ENCODE measurements at regions not wholly inside any gene's neighbourhood (a gene's known extent, or its start where the extent isn't known, plus 50 kb on each side); places are given as distances from the start of the nearest gene placed in this dataset.
"Not testable (repeated sequence)": the region's sequence is repeated elsewhere in the genome, so short reads cannot be mapped to it uniquely, and the experiment has no call there.

DNA sequence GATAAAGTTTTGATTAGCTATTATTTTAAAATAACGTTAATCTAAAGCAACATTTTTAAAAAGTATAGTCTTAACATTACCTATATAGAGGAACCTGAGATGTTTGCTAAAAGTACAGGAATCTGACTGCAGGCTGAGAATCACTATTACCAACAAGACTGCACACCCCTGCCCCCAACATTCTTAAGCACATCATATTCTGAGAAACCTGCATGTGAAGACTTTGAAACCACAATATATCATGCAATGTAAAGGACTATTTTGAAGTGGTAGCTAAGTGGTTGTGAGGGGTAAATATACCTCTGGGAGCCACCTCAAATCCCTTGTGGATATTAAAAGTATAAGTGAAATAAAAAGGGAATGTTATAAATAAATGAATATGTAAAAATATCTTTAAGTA lies 119.0 kb upstream of the KLF12 start:
- intact Hi-C loops (cut with DNase I, micrococcal nuclease): no loop called here
- DNase-seq (no peak), ATAC-seq (no peak)
- H3K4me3 Mint-ChIP-seq: no peak overlapping the region
- H3K27ac Mint-ChIP-seq: no peak overlapping the region
- ChIA-PET CTCF (interaction anchor here (0.8 to 1.8 kb wide), 6 partner anchors 8 to 967 kb away, joined by 3 to 5 read pairs (median 3); no protein-coding TSS in a partner anchor), POLR2A (no interaction called here)
- peaks cover 5% of the 10 kb centered on the region for H3K36me3 Mint-ChIP-seq (ENCODE audit: low read depth)
- H3K4me1 Mint-ChIP-seq: peaks cover 75% of the 10 kb centered on the region
- H3K9me3 Mint-ChIP-seq (ENCODE audit: low read depth): no peaks in the 10 kb centered on the region
- no peaks in the 10 kb centered on the region for H3K27me3 Mint-ChIP-seq

DNA sequence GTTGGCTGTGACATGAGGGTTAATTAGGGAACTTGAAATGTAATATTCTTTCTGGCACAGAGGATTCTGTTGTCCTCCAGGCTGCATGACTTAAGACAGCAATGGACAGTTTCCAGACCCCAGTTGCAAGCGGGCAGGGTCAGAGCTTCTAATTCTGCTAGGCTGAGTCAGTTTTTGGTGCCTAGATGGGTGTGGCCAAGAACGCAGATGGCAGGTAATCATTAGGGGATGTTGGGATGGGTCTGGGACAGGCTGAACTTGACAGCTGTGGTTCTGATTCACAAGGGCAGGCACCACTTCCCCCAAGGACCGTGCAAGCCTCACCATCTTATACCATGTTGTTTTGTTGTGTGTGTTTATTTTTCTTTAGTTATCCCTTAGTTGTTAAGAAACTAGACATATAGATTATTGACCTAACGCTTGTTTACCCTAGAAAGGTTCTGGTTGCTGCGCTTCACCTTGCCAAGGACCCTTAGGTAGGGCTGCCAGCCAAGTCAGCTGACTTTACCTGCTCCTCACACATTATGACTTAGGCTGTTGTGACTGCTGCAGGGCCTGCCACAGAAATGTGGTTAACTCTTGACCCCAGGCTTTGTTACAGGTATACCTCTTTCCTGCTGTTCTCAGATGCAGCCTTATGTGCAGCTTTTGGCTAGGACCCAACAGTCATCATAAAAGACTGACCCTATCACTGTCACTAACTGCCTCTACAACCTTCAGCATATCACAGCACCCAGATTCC lies 117.7 kb upstream of the KLF12 start:
- Mint-ChIP-seq H3K27me3 (no peaks in the 10 kb centered on the region), H3K36me3 (ENCODE audit: low read depth) (peaks cover 5% of the 10 kb centered on the region), H3K27ac (no peak overlapping the region), H3K9me3 (ENCODE audit: low read depth) (no peaks in the 10 kb centered on the region), H3K4me3 (no peak overlapping the region), H3K4me1 (peaks cover 76% of the 10 kb centered on the region)
- intact Hi-C loops (cut with DNase I, micrococcal nuclease): no loop called here
- ChIA-PET POLR2A (no interaction called here), CTCF (interaction anchor here (0.8 to 1.6 kb wide), 4 partner anchors 9 to 30 kb away, joined by 3 read pairs; no protein-coding TSS in a partner anchor)
- DNase-seq (peak; percentile 8), ATAC-seq (no peak)

DNA sequence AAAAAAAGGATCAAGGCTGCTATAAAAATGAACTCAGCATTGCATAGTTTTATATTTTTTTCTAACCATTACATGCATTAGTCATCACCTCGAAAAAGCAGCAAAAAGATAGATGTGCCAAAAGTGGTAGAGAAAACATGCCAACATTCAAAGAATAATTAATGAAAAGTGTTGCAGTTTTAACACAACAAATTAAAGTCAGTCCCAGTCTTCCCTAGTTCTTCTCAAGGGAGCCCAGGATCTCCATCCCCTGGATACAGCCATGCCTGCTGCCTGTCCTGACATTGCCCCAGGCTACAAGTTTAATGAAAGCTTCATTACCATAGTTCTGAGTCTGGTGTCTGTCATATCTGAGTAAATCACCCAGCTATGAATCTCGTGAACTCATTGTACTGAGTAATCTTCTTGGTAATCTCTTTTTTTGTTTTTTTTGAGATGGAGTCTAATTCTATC lies 116.6 kb upstream of the KLF12 start:
- peaks cover 78% of the 10 kb centered on the region for H3K4me1 Mint-ChIP-seq
- no peaks in the 10 kb centered on the region for H3K27me3 Mint-ChIP-seq
- ATAC-seq (peak; percentile 74), DNase-seq (no peak)
- POLR2A ChIA-PET: interaction anchor here (0.6 to 0.7 kb wide), 4 partner anchors 8 to 360 kb away, joined by 3 to 5 read pairs (median 3); no protein-coding TSS in a partner anchor
- intact Hi-C loops (cut with DNase I, micrococcal nuclease): no loop called here
- CTCF ChIA-PET: interaction anchor here (0.6 to 1.0 kb wide), 2 partner anchors 415 to 1252 kb away, joined by 3 read pairs; no protein-coding TSS in a partner anchor
- no peaks in the 10 kb centered on the region for H3K9me3 Mint-ChIP-seq (ENCODE audit: low read depth)
- no peak overlapping the region for H3K27ac Mint-ChIP-seq
- H3K36me3 Mint-ChIP-seq (ENCODE audit: low read depth): peaks cover 4% of the 10 kb centered on the region
- H3K4me3 Mint-ChIP-seq: no peak overlapping the region

DNA sequence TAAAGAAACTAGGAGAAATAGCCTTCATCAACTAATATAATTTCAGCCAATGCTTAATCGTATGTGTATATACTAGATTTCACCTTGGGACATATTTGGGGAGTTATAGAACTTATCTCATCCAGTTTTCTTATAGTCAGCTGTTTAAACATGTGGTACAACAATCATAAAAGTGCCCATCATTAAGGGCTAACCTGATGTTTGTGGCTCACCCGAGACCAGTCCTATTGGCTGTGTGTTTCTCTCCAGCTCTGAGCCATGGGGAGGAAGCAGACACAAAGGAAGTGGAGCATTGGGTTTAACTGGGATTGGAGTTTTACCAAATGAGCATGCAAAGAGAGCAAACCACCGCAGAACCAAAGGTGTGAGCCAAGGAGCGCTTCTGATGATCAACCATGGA lies 114.3 kb upstream of the KLF12 start:
- CTCF ChIA-PET: interaction anchor here (0.7 to 1.2 kb wide), 5 partner anchors 9 to 96 kb away, joined by 3 to 5 read pairs (median 3); no protein-coding TSS in a partner anchor
- ATAC-seq (no peak), DNase-seq (no peak)
- no peak overlapping the region for H3K4me3 Mint-ChIP-seq
- H3K9me3 Mint-ChIP-seq (ENCODE audit: low read depth): no peaks in the 10 kb centered on the region
- POLR2A ChIA-PET: no interaction called here
- peaks cover 87% of the 10 kb centered on the region for H3K4me1 Mint-ChIP-seq
- no peaks in the 10 kb centered on the region for H3K27me3 Mint-ChIP-seq
- H3K36me3 Mint-ChIP-seq (ENCODE audit: low read depth): peaks cover 6% of the 10 kb centered on the region
- H3K27ac Mint-ChIP-seq: no peak overlapping the region
- intact Hi-C loops (cut with DNase I, micrococcal nuclease): no loop called here

DNA sequence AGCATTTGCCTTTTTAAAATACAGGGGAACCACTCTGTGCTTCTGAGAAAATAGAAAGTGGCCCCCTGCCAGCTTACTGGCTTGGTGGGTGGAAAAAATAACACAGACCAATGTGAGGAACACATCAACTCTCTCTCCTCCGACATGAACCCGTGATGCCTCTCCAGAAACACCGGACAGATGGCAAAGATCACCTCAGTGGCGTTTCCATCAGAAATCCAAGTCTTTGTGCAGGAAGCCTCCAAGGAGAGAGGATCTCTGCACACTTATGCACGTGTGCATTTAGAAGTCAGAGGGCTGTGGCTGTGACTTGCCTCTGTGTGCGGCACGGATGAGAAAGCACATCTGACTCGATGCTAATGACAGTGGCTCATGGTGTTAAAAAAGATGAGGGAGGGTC lies 112.3 kb upstream of the KLF12 start:
- POLR2A ChIA-PET: no interaction called here
- Mint-ChIP-seq H3K36me3 (ENCODE audit: low read depth) (peaks cover 19% of the 10 kb centered on the region), H3K27ac (no peak overlapping the region), H3K4me1 (peaks cover 91% of the 10 kb centered on the region), H3K4me3 (no peak overlapping the region), H3K9me3 (ENCODE audit: low read depth) (peaks cover 2% of the 10 kb centered on the region), H3K27me3 (no peaks in the 10 kb centered on the region)
- CTCF ChIA-PET: no interaction called here
- intact Hi-C loops (cut with DNase I, micrococcal nuclease): no loop called here
- DNase-seq: peak; percentile 49
- ATAC-seq: no peak

DNA sequence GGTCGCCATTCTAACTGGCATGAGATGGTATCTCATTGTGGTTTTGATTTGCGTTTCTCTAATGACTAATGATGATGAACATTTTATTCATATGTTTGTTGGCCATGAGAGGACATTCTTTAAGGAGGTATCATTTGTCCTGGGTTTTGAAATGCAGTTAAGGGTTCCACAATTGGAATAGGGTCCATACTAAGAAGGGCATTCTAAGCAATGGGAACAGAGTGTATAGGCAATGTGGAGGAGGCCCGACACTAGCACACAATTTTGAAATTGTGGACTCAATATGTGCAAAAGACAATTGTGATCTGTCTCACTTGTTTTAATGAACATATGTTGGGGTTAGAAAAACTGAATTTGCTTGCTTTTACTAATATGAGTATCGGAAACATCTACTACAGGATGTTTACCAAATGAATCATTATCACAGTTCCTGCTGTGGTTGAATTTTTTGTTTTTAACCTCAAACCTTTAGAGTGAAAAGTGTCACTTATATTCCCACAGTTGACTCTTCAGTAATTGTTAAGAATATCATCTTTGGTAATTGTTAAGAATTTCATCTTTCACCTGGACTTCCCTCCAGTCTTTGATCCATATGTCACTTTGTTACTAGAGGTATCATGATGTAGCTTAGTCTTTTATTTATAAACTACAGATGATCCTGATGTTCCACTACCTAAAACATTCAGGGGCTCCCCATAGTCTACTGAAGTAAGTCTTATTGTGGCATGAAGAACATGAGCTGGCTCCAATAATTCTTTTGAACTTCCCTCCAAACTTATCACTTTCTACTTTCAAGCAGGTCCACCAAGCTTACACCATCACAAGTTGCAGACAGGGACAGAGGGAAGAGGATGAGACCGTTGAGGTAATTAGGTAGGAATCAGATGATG lies 109.7 kb upstream of the KLF12 start:
- peaks cover 17% of the 10 kb centered on the region for H3K36me3 Mint-ChIP-seq (ENCODE audit: low read depth)
- H3K9me3 Mint-ChIP-seq (ENCODE audit: low read depth): peaks cover 2% of the 10 kb centered on the region
- H3K27ac Mint-ChIP-seq: peak overlapping the region; percentile 76
- H3K27me3 Mint-ChIP-seq: no peaks in the 10 kb centered on the region
- ATAC-seq (peak; percentile 81), DNase-seq (peak; percentile 20)
- ChIA-PET POLR2A (interaction anchor here (1.1 kb wide), 1 partner anchor 114 kb away, joined by 4 read pairs; no protein-coding TSS in a partner anchor), CTCF (no interaction called here)
- H3K4me3 Mint-ChIP-seq: peak overlapping the region; percentile 27
- peaks cover 71% of the 10 kb centered on the region for H3K4me1 Mint-ChIP-seq
- intact Hi-C loops (cut with DNase I, micrococcal nuclease): loop anchor here (1.0 to 5.0 kb wide), 4 partner anchors 13 to 527 kb away; no protein-coding TSS in a partner anchor

DNA sequence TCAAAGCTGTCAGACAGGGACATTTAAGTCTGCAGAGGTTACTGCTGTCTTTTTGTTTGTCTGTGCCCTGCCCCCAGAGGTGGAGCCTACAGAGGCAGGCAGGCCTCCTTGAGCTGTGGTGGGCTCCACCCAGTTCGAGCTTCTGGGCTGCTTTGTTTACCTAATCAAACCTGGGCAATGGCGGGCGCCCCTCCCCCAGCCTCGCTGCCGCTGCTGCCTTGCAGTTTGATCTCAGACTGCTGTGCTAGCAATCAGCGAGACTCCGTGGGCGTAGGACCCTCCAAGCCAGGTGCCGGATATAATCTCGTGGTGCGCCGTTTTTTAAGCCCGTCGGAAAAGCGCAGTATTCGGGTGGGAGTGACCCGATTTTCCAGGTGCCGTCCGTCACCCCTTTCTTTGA lies 107.1 kb upstream of the KLF12 start:
- CTCF ChIA-PET; H3K9me3 Mint-ChIP-seq (ENCODE audit: low read depth); ATAC-seq; H3K27me3 Mint-ChIP-seq; H3K27ac Mint-ChIP-seq; POLR2A ChIA-PET; H3K4me3 Mint-ChIP-seq; DNase-seq: not testable (repeated sequence)
- H3K36me3 Mint-ChIP-seq (ENCODE audit: low read depth): peaks cover 18% of the 10 kb centered on the region
- peaks cover 47% of the 10 kb centered on the region for H3K4me1 Mint-ChIP-seq
- intact Hi-C loops (cut with DNase I, micrococcal nuclease): loop anchor here (5.0 kb wide), 1 partner anchor 524 kb away; no protein-coding TSS in a partner anchor

DNA sequence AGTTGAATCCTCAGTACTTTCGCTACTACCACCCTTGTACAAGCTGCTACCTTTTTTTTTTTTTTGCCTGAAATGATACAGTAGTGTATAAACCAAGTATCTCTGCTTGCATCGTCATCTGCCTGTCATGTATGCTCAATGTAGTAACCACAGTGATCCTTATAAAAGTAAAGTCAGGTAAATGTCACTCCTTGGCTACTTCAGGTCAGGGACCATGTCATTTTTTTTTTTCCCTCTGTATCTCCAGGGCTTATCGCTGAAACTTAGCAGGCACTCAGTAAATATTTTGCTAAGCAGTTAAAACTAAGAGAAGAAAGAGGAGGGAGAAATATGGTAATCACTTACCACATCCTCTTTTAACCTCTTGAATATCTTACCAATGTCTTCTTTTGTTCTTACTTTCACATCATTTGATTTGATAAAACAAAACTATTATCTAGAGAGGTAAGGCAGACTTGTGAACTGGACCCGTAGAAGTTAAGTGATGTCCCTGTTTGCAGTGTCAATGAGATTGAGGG lies 96.8 kb upstream of the KLF12 start:
- peaks cover 35% of the 10 kb centered on the region for H3K4me1 Mint-ChIP-seq
- peak overlapping the region; percentile 57 for H3K4me3 Mint-ChIP-seq
- ChIA-PET CTCF (interaction anchor here (0.6 to 2.2 kb wide), 3 partner anchors 54 to 102 kb away, joined by 3 to 10 read pairs (median 3); no protein-coding TSS in a partner anchor), POLR2A (interaction anchor here (0.6 kb wide), 3 partner anchors 36 to 54 kb away, joined by 3 to 6 read pairs (median 4); no protein-coding TSS in a partner anchor)
- DNase-seq: no peak
- intact Hi-C loops (cut with DNase I, micrococcal nuclease): loop anchor here (1.0 to 5.0 kb wide), 6 partner anchors 13 to 309 kb away; no protein-coding TSS in a partner anchor
- H3K36me3 Mint-ChIP-seq (ENCODE audit: low read depth): peaks cover 10% of the 10 kb centered on the region
- peaks cover 10% of the 10 kb centered on the region for H3K9me3 Mint-ChIP-seq (ENCODE audit: low read depth)
- ATAC-seq: peak; percentile 97
- peak overlapping the region; percentile 92 for H3K27ac Mint-ChIP-seq
- no peaks in the 10 kb centered on the region for H3K27me3 Mint-ChIP-seq

DNA sequence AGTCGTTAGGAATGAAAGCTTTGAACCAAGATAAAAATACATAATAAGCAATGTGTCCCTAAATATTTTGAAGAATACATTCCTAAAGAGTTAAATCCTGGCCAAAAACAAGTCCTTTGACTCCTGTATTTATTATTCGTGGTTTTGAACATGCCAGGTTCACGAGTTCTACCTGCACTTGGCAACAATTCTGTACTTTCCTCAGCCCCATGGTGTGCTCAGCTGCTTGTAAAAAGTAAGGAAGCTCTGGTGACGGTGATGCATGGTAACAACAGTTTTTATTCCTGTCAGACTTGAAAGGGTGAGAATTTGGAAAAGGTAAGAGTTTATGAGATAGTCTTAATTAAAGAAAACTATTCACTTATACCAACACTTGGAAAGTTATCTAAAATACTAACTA lies 95.0 kb upstream of the KLF12 start:
- CTCF ChIA-PET: interaction anchor here (0.7 to 2.2 kb wide), 4 partner anchors 13 to 393 kb away, joined by 3 to 10 read pairs (median 3); no protein-coding TSS in a partner anchor
- H3K27me3 Mint-ChIP-seq: no peaks in the 10 kb centered on the region
- H3K4me3 Mint-ChIP-seq: no peak overlapping the region
- ATAC-seq: no peak
- no peak for DNase-seq
- peaks cover 10% of the 10 kb centered on the region for H3K9me3 Mint-ChIP-seq (ENCODE audit: low read depth)
- peaks cover 30% of the 10 kb centered on the region for H3K4me1 Mint-ChIP-seq
- intact Hi-C loops (cut with DNase I, micrococcal nuclease): no loop called here
- POLR2A ChIA-PET: no interaction called here
- H3K27ac Mint-ChIP-seq: no peak overlapping the region
- H3K36me3 Mint-ChIP-seq (ENCODE audit: low read depth): peaks cover 10% of the 10 kb centered on the region

DNA sequence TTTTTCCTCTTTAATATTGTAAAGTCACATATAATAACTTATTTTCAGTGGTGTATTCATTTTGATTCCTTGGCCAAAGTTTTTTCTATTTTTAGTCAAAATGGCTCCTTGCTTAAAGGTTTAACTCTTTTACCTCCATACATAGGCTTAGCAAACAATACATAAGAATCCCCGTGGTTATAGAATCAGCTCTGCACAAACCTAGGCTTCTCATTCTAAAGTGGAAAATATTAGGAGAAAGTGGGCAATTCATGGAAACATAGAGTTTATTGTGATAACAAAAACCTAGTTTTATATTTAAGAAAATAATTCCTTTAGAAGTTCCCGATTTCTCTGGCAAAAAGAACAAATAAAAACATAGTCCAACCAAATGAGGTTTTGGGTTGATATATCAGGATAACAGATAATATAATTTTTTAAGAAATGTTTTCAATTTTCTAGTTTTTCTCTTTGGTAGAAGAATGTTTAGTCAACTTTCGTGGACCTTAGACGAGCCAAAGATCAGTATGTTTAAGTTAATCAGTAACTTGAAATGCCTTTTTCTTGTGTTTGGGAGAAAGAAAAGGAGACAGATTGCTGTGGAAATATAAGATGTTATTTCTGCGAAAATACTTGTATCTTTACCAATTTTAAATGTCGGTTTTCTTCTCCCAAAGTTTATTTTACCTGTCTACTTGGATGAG lies 93.4 kb upstream of the KLF12 start:
- Mint-ChIP-seq H3K4me1 (peaks cover 26% of the 10 kb centered on the region), H3K27me3 (no peaks in the 10 kb centered on the region), H3K27ac (no peak overlapping the region), H3K36me3 (ENCODE audit: low read depth) (peaks cover 10% of the 10 kb centered on the region), H3K4me3 (no peak overlapping the region), H3K9me3 (ENCODE audit: low read depth) (peaks cover 10% of the 10 kb centered on the region)
- DNase-seq: no peak
- ChIA-PET CTCF (no interaction called here), POLR2A (no interaction called here)
- ATAC-seq: no peak
- intact Hi-C loops (cut with DNase I, micrococcal nuclease): no loop called here

All from activated CD4-positive, alpha-beta T cell treated with anti-CD3 and anti-CD28 coated beads for 36 hours (primary cell).